Right cardiac atrium (tissue), 5 donors: ENCODE measurements at regions not wholly inside any gene's neighbourhood (a gene's known extent, or its start where the extent isn't known, plus 50 kb on each side); places are given as distances from the start of the nearest gene placed in this dataset.
"Not testable (repeated sequence)": the region's sequence is repeated elsewhere in the genome, so short reads cannot be mapped to it uniquely, and the experiment has no call there.

Experiments used
- ATAC-seq, 2 donors: fragments of 200-7000 bp; cut with Tn5 transposase; one replicate each; pipeline versions ENCODE4 v1.8.0 to v1.9.1; 2020; ENCODE audit warnings: moderate library complexity in 2 of 2, mild to moderate bottlenecking in 1 of 2
- DNase-seq, 3 donors: peaks; one replicate each; pipeline ENCODE4 v3.0.0-alpha.2; 2020
- H3K27ac ChIP-seq: one replicate; pipeline ENCODE4 v1.5.1; 2013; ENCODE audit warnings: mild to moderate bottlenecking, low read length, control low read depth, moderate library complexity
- H3K27me3 ChIP-seq: one replicate; pipeline ENCODE4 v1.6.1; 2013; ENCODE audit not compliant: control insufficient read depth, insufficient read depth
- H3K4me1 ChIP-seq: one replicate; pipeline ENCODE4 v1.6.1; 2013; ENCODE audit warnings: low read length; ENCODE audit not compliant: control insufficient read depth, insufficient read depth
- H3K4me3 ChIP-seq: one replicate; pipeline ENCODE4 v1.5.1; 2013; ENCODE audit warnings: low read length, control low read depth
- H3K9me3 ChIP-seq: one replicate; pipeline ENCODE4 v1.6.1; 2013; ENCODE audit warnings: low read length; ENCODE audit not compliant: control insufficient read depth
- WGBS: extraction: QIAGEN DNeasy Blood & Tissue Kit; methylation state at CpG from one replicate; pipeline ENCODE4 v1.1.7; 2013; 5-methylcytosine and 5-hydroxymethylcytosine counted together
- intact Hi-C, 4 donors: fragments of 100-400 bp; cut with DNase I; formaldehyde crosslinking; loops; one replicate each; pipeline versions ENCODE4 v1.11.0 to v1.14.0; 2022 to 2023
- donor health status: healthy with polysubstance abuse.
- donor health status: DM: no; HTN: yes; CAD: no.
- donor health status: DM: no; HTN: no; CAD: no.
- donor health status: DM: no; HTN: yes; CAD: no; lungs with severe emphysema.
- donor health status: DM: yes; HTN: yes; CAD: no.

GRCh38 chr7:93799750-93800357, 90.7 kb downstream of the TFPI2 start:
- H3K9me3 ChIP-seq: no peaks in the 10 kb centered on the region
- no peaks in the 10 kb centered on the region for H3K4me1 ChIP-seq
- ATAC-seq (no peak), DNase-seq (no peak)
- no peak overlapping the region for H3K27ac ChIP-seq
- intact Hi-C loops: no loop called here
- H3K4me3 ChIP-seq: no peak overlapping the region
- H3K27me3 ChIP-seq: no peaks in the 10 kb centered on the region
- WGBS: 54% methylated on average over 5 of the region's 5 CpGs

- H3K9me3 ChIP-seq, ATAC-seq, H3K4me1 ChIP-seq, DNase-seq, H3K27me3 ChIP-seq, H3K27ac ChIP-seq, intact Hi-C loops, H3K4me3 ChIP-seq: not testable (repeated sequence)
- WGBS: 93% methylated on average over 26 of the region's 33 CpGs
These were observed 97.4 kb downstream of the TFPI2 start for GRCh38 chr7:93793084-93793697.

- DNase-seq (no peak), ATAC-seq (no peak)
- Histone ChIP-seq H3K4me3 (no peak overlapping the region), H3K4me1 (no peaks in the 10 kb centered on the region), H3K27ac (no peak overlapping the region), H3K9me3 (no peaks in the 10 kb centered on the region), H3K27me3 (no peaks in the 10 kb centered on the region)
- intact Hi-C loops: no loop called here
- WGBS: 50% methylated on average over 3 of the region's 3 CpGs
These were observed 111.4 kb downstream of the TFPI2 start for GRCh38 chr7:93779115-93779514.

- DNase-seq: no peak
- WGBS: 88% methylated on average over 4 of the region's 4 CpGs
- Histone ChIP-seq H3K27ac (no peak overlapping the region), H3K27me3 (no peaks in the 10 kb centered on the region), H3K4me3 (no peak overlapping the region), H3K9me3 (no peaks in the 10 kb centered on the region), H3K4me1 (no peaks in the 10 kb centered on the region)
- intact Hi-C loops: no loop called here
- ATAC-seq: no peak
These were observed 112.2 kb downstream of the TFPI2 start for GRCh38 chr7:93778384-93778783.

GRCh38 chr7:93773446-93773845, 117.1 kb downstream of the TFPI2 start:
- ATAC-seq (no peak), DNase-seq (no peak)
- H3K9me3 ChIP-seq: no peaks in the 10 kb centered on the region
- no peaks in the 10 kb centered on the region for H3K4me1 ChIP-seq
- no peak overlapping the region for H3K27ac ChIP-seq
- H3K27me3 ChIP-seq: no peaks in the 10 kb centered on the region
- WGBS: 45% methylated on average over 1 of the region's 1 CpG
- intact Hi-C loops: no loop called here
- no peak overlapping the region for H3K4me3 ChIP-seq

GRCh38 chr7:93765475-93765874, 125.1 kb downstream of the TFPI2 start:
- peaks cover 3% of the 10 kb centered on the region for H3K27me3 ChIP-seq
- H3K4me1 ChIP-seq: no peaks in the 10 kb centered on the region
- intact Hi-C loops: no loop called here
- no peaks in the 10 kb centered on the region for H3K9me3 ChIP-seq
- no peak overlapping the region for H3K4me3 ChIP-seq
- WGBS: 98% methylated on average over 2 of the region's 2 CpGs
- H3K27ac ChIP-seq: no peak overlapping the region
- ATAC-seq (no peak), DNase-seq (no peak)

- Histone ChIP-seq H3K4me1 (no peaks in the 10 kb centered on the region), H3K9me3 (no peaks in the 10 kb centered on the region), H3K27ac (no peak overlapping the region), H3K4me3 (no peak overlapping the region), H3K27me3 (peaks cover 3% of the 10 kb centered on the region)
- ATAC-seq (no peak), DNase-seq (no peak)
- intact Hi-C loops: no loop called here
These were observed 131.9 kb downstream of the TFPI2 start for GRCh38 chr7:93758631-93759030.

- Histone ChIP-seq H3K4me1 (no peaks in the 10 kb centered on the region), H3K4me3 (no peak overlapping the region), H3K27ac (no peak overlapping the region), H3K27me3 (peaks cover 3% of the 10 kb centered on the region), H3K9me3 (no peaks in the 10 kb centered on the region)
- 66% methylated on average over 2 of the region's 2 CpGs for WGBS
- intact Hi-C loops: no loop called here
- DNase-seq (no peak), ATAC-seq (no peak)
These were observed 133.1 kb downstream of the TFPI2 start for GRCh38 chr7:93757426-93757825.

GRCh38 chr7:93756890-93757289, 133.7 kb downstream of the TFPI2 start:
- intact Hi-C loops: no loop called here
- DNase-seq: no peak
- Histone ChIP-seq H3K27ac (no peak overlapping the region), H3K27me3 (no peaks in the 10 kb centered on the region), H3K9me3 (no peaks in the 10 kb centered on the region), H3K4me1 (no peaks in the 10 kb centered on the region), H3K4me3 (no peak overlapping the region)
- no peak for ATAC-seq
- WGBS: 95% methylated on average over 2 of the region's 2 CpGs

- no peak for DNase-seq
- 72% methylated on average over 1 of the region's 1 CpG for WGBS
- intact Hi-C loops: no loop called here
These were observed 139.1 kb downstream of the TFPI2 start for GRCh38 chr7:93751421-93751820.

GRCh38 chr7:93750986-93751385, 139.6 kb downstream of the TFPI2 start:
- intact Hi-C loops: no loop called here

More at GRCh38 chr7:93751421-93751820, 139.1 kb downstream of the TFPI2 start:
- Histone ChIP-seq H3K27me3 (no peaks in the 10 kb centered on the region), H3K27ac (no peak overlapping the region), H3K4me1 (no peaks in the 10 kb centered on the region), H3K4me3 (no peak overlapping the region), H3K9me3 (no peaks in the 10 kb centered on the region)
- no peak for ATAC-seq

GRCh38 chr7:93747019-93747418, 143.5 kb downstream of the TFPI2 start:
- 74% methylated on average over 3 of the region's 3 CpGs for WGBS
- Histone ChIP-seq H3K27me3 (no peaks in the 10 kb centered on the region), H3K4me3 (no peak overlapping the region), H3K4me1 (no peaks in the 10 kb centered on the region), H3K9me3 (no peaks in the 10 kb centered on the region), H3K27ac (no peak overlapping the region)
- ATAC-seq (no peak), DNase-seq (no peak)
- intact Hi-C loops: no loop called here

More at GRCh38 chr7:93750986-93751385, 139.6 kb downstream of the TFPI2 start:
- no peak overlapping the region for H3K27ac ChIP-seq
- no peak for ATAC-seq
- no peak overlapping the region for H3K4me3 ChIP-seq
- no peaks in the 10 kb centered on the region for H3K4me1 ChIP-seq
- no peak for DNase-seq
- no peaks in the 10 kb centered on the region for H3K9me3 ChIP-seq
- 54% methylated on average over 1 of the region's 1 CpG for WGBS
- H3K27me3 ChIP-seq: no peaks in the 10 kb centered on the region
